RWPE2 (cell line): ENCODE measurements at regions not wholly inside any gene's neighbourhood (a gene's known extent, or its start where the extent isn't known, plus 50 kb on each side); places are given as distances from the start of the nearest gene placed in this dataset.

Source experiments
- ATAC-seq: fragments of 200-7000 bp; cut with Tn5 transposase; 3 replicates; pipeline ENCODE4 v1.9.1; 2021; ENCODE audit warnings: low read depth
- DNase-seq: peaks from one replicate; pipeline ENCODE4 v3.0.0-alpha.2; 2020; ENCODE audit warnings: low spot score
- H3K27ac ChIP-seq: fragments of 450-650 bp; 2 replicates; pipeline ENCODE4 v1.5.1; 2017; ENCODE audit warnings: mild to moderate bottlenecking; ENCODE audit not compliant: poor library complexity, severe bottlenecking
- H3K27me3 ChIP-seq: fragments of 250-450 bp; sonication (Bioruptor Pico); 2 replicates; pipeline ENCODE4 v1.5.1; 2021; ENCODE audit warnings: mild to moderate bottlenecking, moderate library complexity; ENCODE audit not compliant: insufficient read depth, poor library complexity, severe bottlenecking
- H3K36me3 ChIP-seq: fragments of 250-450 bp; sonication (Bioruptor Pico); 2 replicates; pipeline ENCODE4 v1.5.1; 2020; ENCODE audit warnings: low read depth, mild to moderate bottlenecking, moderate library complexity
- H3K4me1 ChIP-seq: fragments of 250-450 bp; sonication (Bioruptor Pico); 2 replicates; pipeline ENCODE4 v1.5.1; 2021; ENCODE audit warnings: mild to moderate bottlenecking, moderate library complexity; ENCODE audit not compliant: insufficient read depth, poor library complexity, severe bottlenecking
- H3K4me3 ChIP-seq: fragments of 250-450 bp; sonication (Bioruptor Pico); 2 replicates; pipeline ENCODE4 v1.5.1; 2021; ENCODE audit warnings: mild to moderate bottlenecking, moderate library complexity; ENCODE audit not compliant: severe bottlenecking
- H3K9me3 ChIP-seq: fragments of 250-450 bp; sonication (Bioruptor Pico); 2 replicates; pipeline ENCODE4 v1.5.1; 2021; ENCODE audit warnings: mild to moderate bottlenecking, moderate library complexity; ENCODE audit not compliant: severe bottlenecking
- TF ChIP-seq, protein P1 (sequence below): fragments of 450-650 bp; IDR thresholded peaks from one replicate; pipeline ENCODE4 v1.5.1; 2017; ENCODE audit warnings: mild to moderate bottlenecking, moderate library complexity; ENCODE audit not compliant: poor library complexity, severe bottlenecking

DNA sequence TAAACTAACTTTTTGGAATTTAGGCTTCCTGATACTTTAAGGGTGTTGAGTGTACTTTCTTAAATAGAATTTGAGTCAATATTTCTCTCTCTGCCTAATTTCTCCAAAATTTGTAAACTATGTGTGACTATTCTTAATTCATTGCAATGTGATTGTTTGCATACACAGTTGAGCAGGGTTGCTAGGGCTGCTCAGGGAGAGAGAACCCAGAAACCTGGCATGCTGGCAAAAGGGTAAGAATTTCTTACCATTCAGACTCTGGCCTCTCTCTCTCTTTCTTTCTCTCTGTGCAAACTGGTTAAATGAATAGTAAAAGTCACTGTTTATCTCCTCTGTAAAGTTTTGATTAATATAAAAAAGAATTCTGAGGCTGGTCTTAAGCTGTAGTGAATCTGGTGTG, 51.0 kb upstream of the NAMPT start:
- no peaks in the 10 kb centered on the region for H3K4me1 ChIP-seq
- DNase-seq (no peak), ATAC-seq (no peak)
- no peak overlapping the region for H3K4me3 ChIP-seq
- no peak overlapping the region for H3K27ac ChIP-seq
- no peaks in the 10 kb centered on the region for H3K36me3 ChIP-seq
- peaks cover 16% of the 10 kb centered on the region for H3K9me3 ChIP-seq
- no peaks in the 10 kb centered on the region for H3K27me3 ChIP-seq
- TF ChIP-seq, protein P1, sequence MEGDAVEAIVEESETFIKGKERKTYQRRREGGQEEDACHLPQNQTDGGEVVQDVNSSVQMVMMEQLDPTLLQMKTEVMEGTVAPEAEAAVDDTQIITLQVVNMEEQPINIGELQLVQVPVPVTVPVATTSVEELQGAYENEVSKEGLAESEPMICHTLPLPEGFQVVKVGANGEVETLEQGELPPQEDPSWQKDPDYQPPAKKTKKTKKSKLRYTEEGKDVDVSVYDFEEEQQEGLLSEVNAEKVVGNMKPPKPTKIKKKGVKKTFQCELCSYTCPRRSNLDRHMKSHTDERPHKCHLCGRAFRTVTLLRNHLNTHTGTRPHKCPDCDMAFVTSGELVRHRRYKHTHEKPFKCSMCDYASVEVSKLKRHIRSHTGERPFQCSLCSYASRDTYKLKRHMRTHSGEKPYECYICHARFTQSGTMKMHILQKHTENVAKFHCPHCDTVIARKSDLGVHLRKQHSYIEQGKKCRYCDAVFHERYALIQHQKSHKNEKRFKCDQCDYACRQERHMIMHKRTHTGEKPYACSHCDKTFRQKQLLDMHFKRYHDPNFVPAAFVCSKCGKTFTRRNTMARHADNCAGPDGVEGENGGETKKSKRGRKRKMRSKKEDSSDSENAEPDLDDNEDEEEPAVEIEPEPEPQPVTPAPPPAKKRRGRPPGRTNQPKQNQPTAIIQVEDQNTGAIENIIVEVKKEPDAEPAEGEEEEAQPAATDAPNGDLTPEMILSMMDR: no peak
